Epidermal melanocyte (primary cell): ENCODE measurements at regions not wholly inside any gene's neighbourhood (a gene's known extent, or its start where the extent isn't known, plus 50 kb on each side); places are given as distances from the start of the nearest gene placed in this dataset.
"Not testable (repeated sequence)": the region's sequence is repeated elsewhere in the genome, so short reads cannot be mapped to it uniquely, and the experiment has no call there.

Experiments used
- DNase-seq: peaks from one replicate; pipeline ENCODE4 v3.0.0; 2011; ENCODE audit warnings: low spot score; ENCODE audit not compliant: insufficient read length

- DNase-seq: no peak
These were observed 109.8 kb downstream of the ETS2 start for GRCh38 chr21:38915546-38915945.

- no peak for DNase-seq
These were observed 109.0 kb downstream of the ETS2 start for GRCh38 chr21:38914528-38915293.

- no peak for DNase-seq
These were observed 108.3 kb downstream of the ETS2 start for GRCh38 chr21:38913893-38914527.

- no peak for DNase-seq
These were observed 107.6 kb downstream of the ETS2 start for GRCh38 chr21:38913120-38913892.

- no peak for DNase-seq
These were observed 107.0 kb downstream of the ETS2 start for GRCh38 chr21:38912789-38913119.

- no peak for DNase-seq
These were observed 106.4 kb downstream of the ETS2 start for GRCh38 chr21:38912102-38912629.

GRCh38 chr21:38911484-38912101 lies 105.9 kb downstream of the ETS2 start:
- no peak for DNase-seq

GRCh38 chr21:38910390-38911067 lies 104.8 kb downstream of the ETS2 start:
- DNase-seq: no peak

GRCh38 chr21:38909929-38910328 lies 104.2 kb downstream of the ETS2 start:
- DNase-seq: no peak

GRCh38 chr21:38909109-38909508 lies 103.4 kb downstream of the ETS2 start:
- no peak for DNase-seq

GRCh38 chr21:38908537-38908936 lies 102.8 kb downstream of the ETS2 start:
- DNase-seq: no peak

- no peak for DNase-seq
These were observed 100.0 kb downstream of the ETS2 start for GRCh38 chr21:38905752-38906151.

GRCh38 chr21:38905328-38905727 lies 99.6 kb downstream of the ETS2 start:
- DNase-seq: no peak

- no peak for DNase-seq
These were observed 98.0 kb downstream of the ETS2 start for GRCh38 chr21:38903690-38904139.

- no peak for DNase-seq
These were observed 97.1 kb downstream of the ETS2 start for GRCh38 chr21:38902608-38903445.

- no peak for DNase-seq
These were observed 94.8 kb downstream of the ETS2 start for GRCh38 chr21:38900499-38900898.

GRCh38 chr21:38899985-38900384 lies 94.3 kb downstream of the ETS2 start:
- DNase-seq: not testable (repeated sequence)

GRCh38 chr21:38899277-38899947 lies 93.7 kb downstream of the ETS2 start:
- DNase-seq: no peak

GRCh38 chr21:38898422-38899096 lies 92.8 kb downstream of the ETS2 start:
- no peak for DNase-seq
